OCI-LY3 (cell line): ENCODE measurements at regions not wholly inside any gene's neighbourhood (a gene's known extent, or its start where the extent isn't known, plus 50 kb on each side); places are given as distances from the start of the nearest gene placed in this dataset.

Experiments
- EZH2phosphoT487 ChIP-seq: fragments of 200-600 bp; shearing (Covaris generic); IDR thresholded peaks from 2 replicates; pipeline ENCODE4 v1.6.1; 2018; ENCODE audit warnings: antibody characterized with exemption, mixed run types, low read depth
- TF ChIP-seq, protein P1 (sequence below): fragments of 200-600, 300-600 bp; sonication (generic); IDR thresholded peaks from 2 replicates; pipeline ENCODE4 v1.5.1; 2014; ENCODE audit warnings: antibody characterized with exemption, low read length, low read depth

DNA sequence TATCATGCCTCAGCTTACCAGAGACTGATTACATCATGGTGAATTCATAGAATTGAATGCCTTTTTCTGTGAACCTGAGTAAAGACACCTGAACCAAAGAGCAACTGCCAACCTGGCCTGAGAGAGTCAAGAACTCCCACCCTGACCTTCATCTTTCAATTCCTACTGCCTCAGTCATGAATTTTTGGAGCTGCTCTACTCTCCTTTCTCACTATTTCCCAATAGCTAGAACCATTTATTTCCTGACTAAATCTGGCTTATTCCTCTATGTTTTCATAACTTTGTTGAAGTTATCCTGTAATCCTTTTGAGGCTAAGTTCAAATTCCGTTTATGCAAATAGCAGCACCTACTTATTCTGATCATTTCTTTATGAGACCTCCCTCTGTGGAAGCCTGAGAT lies 712.4 kb upstream of the UBE2E2 start:
- TF ChIP-seq, protein P1, sequence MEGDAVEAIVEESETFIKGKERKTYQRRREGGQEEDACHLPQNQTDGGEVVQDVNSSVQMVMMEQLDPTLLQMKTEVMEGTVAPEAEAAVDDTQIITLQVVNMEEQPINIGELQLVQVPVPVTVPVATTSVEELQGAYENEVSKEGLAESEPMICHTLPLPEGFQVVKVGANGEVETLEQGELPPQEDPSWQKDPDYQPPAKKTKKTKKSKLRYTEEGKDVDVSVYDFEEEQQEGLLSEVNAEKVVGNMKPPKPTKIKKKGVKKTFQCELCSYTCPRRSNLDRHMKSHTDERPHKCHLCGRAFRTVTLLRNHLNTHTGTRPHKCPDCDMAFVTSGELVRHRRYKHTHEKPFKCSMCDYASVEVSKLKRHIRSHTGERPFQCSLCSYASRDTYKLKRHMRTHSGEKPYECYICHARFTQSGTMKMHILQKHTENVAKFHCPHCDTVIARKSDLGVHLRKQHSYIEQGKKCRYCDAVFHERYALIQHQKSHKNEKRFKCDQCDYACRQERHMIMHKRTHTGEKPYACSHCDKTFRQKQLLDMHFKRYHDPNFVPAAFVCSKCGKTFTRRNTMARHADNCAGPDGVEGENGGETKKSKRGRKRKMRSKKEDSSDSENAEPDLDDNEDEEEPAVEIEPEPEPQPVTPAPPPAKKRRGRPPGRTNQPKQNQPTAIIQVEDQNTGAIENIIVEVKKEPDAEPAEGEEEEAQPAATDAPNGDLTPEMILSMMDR = no peak
- no peak for TF ChIP-seq EZH2phosphoT487
